ENCODE measurements at regions not wholly inside any gene's neighbourhood (a gene's known extent, or its start where the extent isn't known, plus 50 kb on each side); places are given as distances from the start of the nearest gene placed in this dataset.

- POLR2A ChIA-PET: no interaction called here
These were observed 65.4 kb downstream of the UBIAD1 start for GRCh38 chr1:11338284-11338924.

GRCh38 chr1:11339346-11340232 is 66.6 kb downstream of the UBIAD1 start:
- POLR2A ChIA-PET: no interaction called here
- CTCF ChIA-PET: interaction anchor here (1.0 to 2.9 kb wide), 2 partner anchors 302 to 306 kb away, joined by 5 to 9 read pairs; no protein-coding TSS in a partner anchor

More at GRCh38 chr1:11338284-11338924, 65.4 kb downstream of the UBIAD1 start:
- CTCF ChIA-PET: interaction anchor here (0.5 to 2.9 kb wide), 4 partner anchors 305 to 883 kb away, joined by 3 to 9 read pairs (median 4); no protein-coding TSS in a partner anchor

- POLR2A ChIA-PET: no interaction called here
- CTCF ChIA-PET: interaction anchor here (2.9 kb wide), 1 partner anchor 305 kb away, joined by 9 read pairs; no protein-coding TSS in a partner anchor
These were observed 67.2 kb downstream of the UBIAD1 start for GRCh38 chr1:11340233-11340632.

GRCh38 chr1:11341901-11342552 is 69.0 kb downstream of the UBIAD1 start:
- ChIA-PET CTCF (interaction anchor here (0.6 kb wide), 2 partner anchors 76 to 1394 kb away, joined by 3 read pairs; no protein-coding TSS in a partner anchor), POLR2A (no interaction called here)

- CTCF ChIA-PET: interaction anchor here (0.6 kb wide), 2 partner anchors 77 to 1394 kb away, joined by 3 read pairs; no protein-coding TSS in a partner anchor
- POLR2A ChIA-PET: no interaction called here
These were observed 69.6 kb downstream of the UBIAD1 start for GRCh38 chr1:11342621-11343032.

- CTCF ChIA-PET: no interaction called here
- POLR2A ChIA-PET: no interaction called here
These were observed 73.1 kb downstream of the UBIAD1 start for GRCh38 chr1:11345971-11346715.

GRCh38 chr1:11350265-11350664 is 77.3 kb downstream of the UBIAD1 start:
- ChIA-PET POLR2A (interaction anchor here (0.6 kb wide), 1 partner anchor 1293 kb away, joined by 3 read pairs; no protein-coding TSS in a partner anchor), CTCF (no interaction called here)

GRCh38 chr1:11352058-11352715 is 79.2 kb downstream of the UBIAD1 start:
- ChIA-PET POLR2A (no interaction called here), CTCF (no interaction called here)

- CTCF ChIA-PET: no interaction called here
These were observed 80.1 kb downstream of the UBIAD1 start for GRCh38 chr1:11352816-11353799.

GRCh38 chr1:11354893-11355553 is 82.0 kb downstream of the UBIAD1 start:
- POLR2A ChIA-PET: no interaction called here
- CTCF ChIA-PET: no interaction called here

More at GRCh38 chr1:11352816-11353799, 80.1 kb downstream of the UBIAD1 start:
- POLR2A ChIA-PET: no interaction called here

- POLR2A ChIA-PET: no interaction called here
These were observed 82.8 kb downstream of the UBIAD1 start for GRCh38 chr1:11355559-11356475.

GRCh38 chr1:11357276-11357675 is 84.3 kb downstream of the UBIAD1 start:
- CTCF ChIA-PET: no interaction called here
- POLR2A ChIA-PET: no interaction called here

More at GRCh38 chr1:11355559-11356475, 82.8 kb downstream of the UBIAD1 start:
- CTCF ChIA-PET: no interaction called here

GRCh38 chr1:11358984-11359383 is 86.0 kb downstream of the UBIAD1 start:
- CTCF ChIA-PET: no interaction called here
- POLR2A ChIA-PET: no interaction called here

- ChIA-PET POLR2A (no interaction called here), CTCF (no interaction called here)
These were observed 89.6 kb downstream of the UBIAD1 start for GRCh38 chr1:11362547-11363021.

- POLR2A ChIA-PET: no interaction called here
- CTCF ChIA-PET: interaction anchor here (0.6 kb wide), 1 partner anchor 20 kb away, joined by 3 read pairs; no protein-coding TSS in a partner anchor
These were observed 91.2 kb downstream of the UBIAD1 start for GRCh38 chr1:11364170-11364569.

GRCh38 chr1:11365744-11366387 is 92.9 kb downstream of the UBIAD1 start:
- POLR2A ChIA-PET: no interaction called here
- CTCF ChIA-PET: no interaction called here

Data from activated CD8-positive, alpha-beta memory T cell treated with anti-CD3 and anti-CD28 coated beads for 36 hours (primary cell).